HepG2 (cell line): ENCODE measurements at regions not wholly inside any gene's neighbourhood (a gene's known extent, or its start where the extent isn't known, plus 50 kb on each side); places are given as distances from the start of the nearest gene placed in this dataset.

Experiments used
- NFIC ChIP-seq: IDR thresholded peaks from 2 replicates; pipeline ENCODE4 v1.6.1; 2012; ENCODE audit warnings: mild to moderate bottlenecking, low read length, inconsistent platforms
- PLRG1 ChIP-seq: fragments of 450-650 bp; conservative IDR thresholded peaks from 2 replicates; pipeline ENCODE4 v1.6.1; 2016
- REST ChIP-seq, 2 experiments: IDR thresholded peaks; 2 replicates each; pipeline ENCODE4 v1.6.1; 2011 to 2012; ENCODE audit warnings: low read length in 2 of 2, borderline replicate concordance in 1 of 2, low read depth in 1 of 2, mild to moderate bottlenecking in 1 of 2, moderate library complexity in 1 of 2
- YY1 ChIP-seq: IDR thresholded peaks from 2 replicates; pipeline ENCODE4 v1.6.1; 2011; ENCODE audit warnings: low read length, low read depth, moderate library complexity, mild to moderate bottlenecking; ENCODE audit not compliant: insufficient read depth, insufficient replicate concordance
- ZNF740 ChIP-seq: sonication (generic); formaldehyde crosslinking; IDR thresholded peaks from 2 replicates; pipeline ENCODE4 v1.4.0; 2020; ENCODE audit warnings: missing genetic modification reagents

DNA sequence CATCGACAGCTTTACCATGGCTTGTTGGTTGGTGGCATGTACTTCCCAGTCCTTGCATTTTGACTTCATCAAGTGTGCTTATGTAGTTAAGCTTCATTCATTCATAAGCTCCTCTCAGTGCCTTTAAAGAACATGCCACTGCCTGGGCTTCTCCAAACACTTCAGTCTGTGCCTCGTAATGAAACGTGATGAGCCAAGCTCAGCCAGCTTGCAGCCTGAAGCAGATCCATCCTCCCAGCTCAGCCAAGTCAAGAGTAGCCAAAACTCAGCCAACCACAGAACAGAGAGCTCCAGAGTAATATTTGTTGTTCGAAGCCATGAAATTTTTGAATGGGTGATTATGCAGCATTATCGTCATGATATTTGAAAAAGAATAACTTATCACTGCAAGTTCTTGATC is 989.7 kb downstream of the EFNB2 start:
- no peak for TF ChIP-seq NFIC
- TF ChIP-seq PLRG1, result no peak
- no peak for TF ChIP-seq YY1
- TF ChIP-seq ZNF740 (CRISPR knock-in tag), result no peak
- no peak for TF ChIP-seq REST (IDR thresholded peaks at IDR 0.05; ENCODE audit: borderline replicate concordance in 1 of 2, low read depth in 1 of 2, low read length in 2 of 2)
